Loucy (cell line): ENCODE measurements at regions not wholly inside any gene's neighbourhood (a gene's known extent, or its start where the extent isn't known, plus 50 kb on each side); places are given as distances from the start of the nearest gene placed in this dataset.

ENCODE experiments used
- H2AFZ ChIP-seq: fragments of 200-600 bp; sonication (generic); 2 replicates; pipeline ENCODE4 v1.6.0; 2016; ENCODE audit warnings: antibody characterized with exemption, mild to moderate bottlenecking, low read length, moderate library complexity
- H3F3A ChIP-seq: fragments of 200-600 bp; 2 replicates; pipeline ENCODE4 v1.6.0; 2016; ENCODE audit warnings: antibody characterized with exemption, low read depth, mild to moderate bottlenecking
- H3K27me3 ChIP-seq: fragments of 200-600 bp; sonication (generic); 2 replicates; pipeline ENCODE4 v1.6.1; 2014; ENCODE audit warnings: low read length, mild to moderate bottlenecking; ENCODE audit not compliant: insufficient read depth, poor library complexity, severe bottlenecking
- H3K36me3 ChIP-seq: fragments of 200-600 bp; sonication (generic); 2 replicates; pipeline ENCODE4 v1.6.1; 2016; ENCODE audit warnings: low read length; ENCODE audit not compliant: insufficient read depth
- H3K4me1 ChIP-seq: fragments of 200-600 bp; sonication (generic); 2 replicates; pipeline ENCODE4 v1.5.1; 2014; ENCODE audit warnings: low read length, mild to moderate bottlenecking; ENCODE audit not compliant: insufficient read depth, poor library complexity, severe bottlenecking
- H3K4me2 ChIP-seq: fragments of 200-600 bp; sonication (generic); 2 replicates; pipeline ENCODE4 v1.6.0; 2014; ENCODE audit warnings: antibody characterized with exemption, low read length, low read depth, mild to moderate bottlenecking; ENCODE audit not compliant: poor library complexity, severe bottlenecking
- H3K4me3 ChIP-seq: fragments of 200-600 bp; sonication (generic); 2 replicates; pipeline ENCODE4 v1.5.1; 2014; ENCODE audit warnings: low read length, mild to moderate bottlenecking, mixed read lengths; ENCODE audit not compliant: poor library complexity, severe bottlenecking
- H3K79me2 ChIP-seq: fragments of 200-600 bp; sonication (generic); 2 replicates; pipeline ENCODE4 v1.6.1; 2014; ENCODE audit warnings: low read length; ENCODE audit not compliant: insufficient read depth
- H3K9ac ChIP-seq: fragments of 200-600 bp; sonication (generic); 2 replicates; pipeline ENCODE4 v1.6.0; 2014; ENCODE audit warnings: mild to moderate bottlenecking, low read depth, low read length, moderate library complexity; ENCODE audit not compliant: poor library complexity, severe bottlenecking
- H3K9me2 ChIP-seq: fragments of 200-600 bp; sonication (generic); replicated peaks from 2 replicates; pipeline ENCODE4 v1.6.1; 2016; ENCODE audit warnings: low read depth, low read length, mixed read lengths
- H3K9me3 ChIP-seq: fragments of 200-600 bp; sonication (generic); 2 replicates; pipeline ENCODE4 v1.6.1; 2014; ENCODE audit warnings: mild to moderate bottlenecking, antibody characterized with exemption, low read length, low read depth; ENCODE audit not compliant: insufficient read depth
- H4K20me1 ChIP-seq: fragments of 200-600 bp; sonication (generic); 2 replicates; pipeline ENCODE4 v1.6.0; 2014; ENCODE audit warnings: antibody characterized with exemption, low read length, mild to moderate bottlenecking; ENCODE audit not compliant: insufficient read depth, poor library complexity, severe bottlenecking
- EZH2phosphoT487 ChIP-seq: fragments of 200-600 bp; IDR thresholded peaks from 2 replicates; pipeline ENCODE4 v1.6.1; 2018; ENCODE audit warnings: antibody characterized with exemption, mild to moderate bottlenecking, moderate library complexity, borderline replicate concordance
- TF ChIP-seq, protein P1 (sequence below): fragments of 200-600 bp; sonication (generic); conservative IDR thresholded peaks from 2 replicates; pipeline ENCODE4 v1.5.1; 2014; ENCODE audit warnings: mild to moderate bottlenecking, antibody characterized with exemption, low read length

DNA sequence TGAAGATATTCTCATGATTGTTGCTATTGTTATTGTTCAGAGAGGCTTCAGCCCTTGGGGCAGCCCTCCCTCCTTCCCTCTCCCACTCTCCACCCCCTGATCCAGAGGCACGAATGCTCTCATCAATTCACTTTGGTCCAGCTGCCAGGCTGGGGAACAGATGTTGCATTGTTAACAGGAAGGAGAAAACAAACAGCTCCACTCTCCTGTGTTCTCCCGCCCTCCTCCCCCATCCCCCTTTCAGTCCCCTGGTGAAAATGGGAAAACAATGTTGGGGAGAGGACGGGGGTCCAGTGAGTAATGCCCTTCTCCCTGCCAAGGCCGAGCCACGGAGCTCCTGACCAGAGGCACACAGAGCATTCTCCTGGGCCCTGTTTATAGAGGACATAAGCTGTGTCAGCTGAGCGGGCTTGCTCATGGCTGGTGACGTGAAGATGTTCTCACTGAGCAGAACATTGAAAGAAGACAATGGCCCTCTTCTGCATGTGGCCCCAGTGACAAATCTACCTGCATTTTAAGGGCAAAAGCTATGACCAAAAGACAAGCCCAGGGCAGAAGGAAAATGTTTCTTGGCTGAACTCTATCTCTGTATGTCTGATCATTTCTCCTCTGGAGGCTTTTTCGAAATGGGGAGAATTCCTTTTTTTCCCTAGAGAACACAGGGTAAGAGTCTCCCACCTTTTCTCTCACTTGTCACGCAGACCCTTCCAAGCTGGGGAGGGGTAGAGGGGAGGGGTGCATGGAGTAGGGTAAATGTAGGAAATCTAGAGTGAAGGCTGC is 111.7 kb downstream of the GLUL start:
- Histone ChIP-seq H3K4me2 (no peak overlapping the region), H4K20me1 (no peaks in the 10 kb centered on the region), H3K36me3 (no peaks in the 10 kb centered on the region), H3K4me1 (peaks cover 17% of the 10 kb centered on the region), H2AFZ (no peak overlapping the region), H3K9ac (no peak overlapping the region), H3F3A (no peaks in the 10 kb centered on the region), H3K9me3 (no peaks in the 10 kb centered on the region), H3K79me2 (no peaks in the 10 kb centered on the region), H3K4me3 (no peak overlapping the region), H3K9me2 (no peaks in the 10 kb centered on the region), H3K27me3 (no peaks in the 10 kb centered on the region)
- TF ChIP-seq, protein P1, sequence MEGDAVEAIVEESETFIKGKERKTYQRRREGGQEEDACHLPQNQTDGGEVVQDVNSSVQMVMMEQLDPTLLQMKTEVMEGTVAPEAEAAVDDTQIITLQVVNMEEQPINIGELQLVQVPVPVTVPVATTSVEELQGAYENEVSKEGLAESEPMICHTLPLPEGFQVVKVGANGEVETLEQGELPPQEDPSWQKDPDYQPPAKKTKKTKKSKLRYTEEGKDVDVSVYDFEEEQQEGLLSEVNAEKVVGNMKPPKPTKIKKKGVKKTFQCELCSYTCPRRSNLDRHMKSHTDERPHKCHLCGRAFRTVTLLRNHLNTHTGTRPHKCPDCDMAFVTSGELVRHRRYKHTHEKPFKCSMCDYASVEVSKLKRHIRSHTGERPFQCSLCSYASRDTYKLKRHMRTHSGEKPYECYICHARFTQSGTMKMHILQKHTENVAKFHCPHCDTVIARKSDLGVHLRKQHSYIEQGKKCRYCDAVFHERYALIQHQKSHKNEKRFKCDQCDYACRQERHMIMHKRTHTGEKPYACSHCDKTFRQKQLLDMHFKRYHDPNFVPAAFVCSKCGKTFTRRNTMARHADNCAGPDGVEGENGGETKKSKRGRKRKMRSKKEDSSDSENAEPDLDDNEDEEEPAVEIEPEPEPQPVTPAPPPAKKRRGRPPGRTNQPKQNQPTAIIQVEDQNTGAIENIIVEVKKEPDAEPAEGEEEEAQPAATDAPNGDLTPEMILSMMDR = no peak
- TF ChIP-seq EZH2phosphoT487 = no peak

DNA sequence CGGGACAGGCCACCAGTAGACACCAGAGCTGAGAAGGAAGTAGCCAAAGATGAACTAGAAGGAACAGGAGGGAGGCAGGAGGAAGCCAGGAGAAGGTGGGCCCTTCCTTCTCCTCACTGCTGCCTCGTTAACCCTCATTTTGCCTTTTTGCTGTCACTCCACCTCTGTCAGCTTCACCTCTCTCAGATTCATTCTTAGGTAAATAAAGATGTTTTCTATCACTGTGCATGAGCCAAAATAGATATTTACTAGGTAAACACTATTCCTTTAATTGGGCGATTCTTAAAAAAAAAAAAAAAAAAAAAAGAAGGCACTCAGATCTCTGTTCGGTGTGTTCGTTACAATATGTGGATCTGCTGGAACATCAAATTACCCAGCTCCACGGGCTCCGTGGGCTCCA is 112.3 kb downstream of the GLUL start:
- TF ChIP-seq EZH2phosphoT487 = no peak
- TF ChIP-seq, protein P1 = no peak
- Histone ChIP-seq H2AFZ (no peak overlapping the region), H3F3A (no peaks in the 10 kb centered on the region)

DNA sequence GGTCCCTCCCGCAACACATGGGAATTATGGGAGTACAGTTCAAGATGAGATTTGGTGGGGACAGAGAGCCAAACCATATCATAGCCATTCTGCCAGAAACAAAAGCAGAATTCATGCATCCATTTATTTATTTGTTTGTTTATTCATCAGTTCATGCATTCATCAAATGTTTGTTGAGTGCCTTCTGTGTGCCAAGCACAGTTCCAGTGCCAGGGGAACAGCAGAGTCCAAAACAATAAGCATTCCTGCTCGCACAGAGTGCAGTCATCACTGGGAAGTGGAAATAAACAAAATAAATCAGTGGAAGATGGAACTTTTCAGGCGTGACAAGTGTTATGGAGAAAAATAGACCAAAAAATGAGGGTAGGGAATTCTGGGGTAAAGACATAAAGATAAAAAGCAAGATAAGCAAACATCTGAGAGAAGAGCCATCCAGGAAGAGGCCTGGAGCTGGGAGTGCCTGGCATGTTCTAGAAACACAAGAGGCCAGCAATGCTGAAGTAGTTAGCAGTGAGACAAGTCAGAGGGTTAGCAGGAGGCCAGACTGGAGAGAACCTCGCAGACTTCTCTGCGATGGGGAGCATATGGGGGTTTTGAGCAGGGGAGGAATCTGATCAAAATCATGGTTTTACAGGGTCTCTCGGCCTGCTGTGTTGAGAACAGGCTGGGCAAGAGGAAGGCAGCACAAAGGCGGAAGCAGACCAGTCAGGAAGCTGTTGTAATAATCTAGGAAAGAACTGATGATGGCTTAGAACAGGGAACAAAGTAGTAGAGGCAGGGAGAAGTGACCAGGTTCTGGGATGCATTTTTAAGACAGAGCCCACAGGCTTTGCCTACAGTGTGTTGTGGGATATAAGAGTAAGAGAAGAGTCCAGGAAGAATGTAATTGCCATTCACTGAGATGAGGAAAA is 113.2 kb downstream of the GLUL start:
- H3F3A ChIP-seq = no peaks in the 10 kb centered on the region
- H3K27me3 ChIP-seq = no peaks in the 10 kb centered on the region
- H2AFZ ChIP-seq = peak overlapping the region; percentile 44; the same call in 1 of the 2 replicates
- no peaks in the 10 kb centered on the region for H3K9me3 ChIP-seq
- H3K79me2 ChIP-seq = no peaks in the 10 kb centered on the region
- peaks cover 2% of the 10 kb centered on the region for H3K4me1 ChIP-seq
- H3K36me3 ChIP-seq = no peaks in the 10 kb centered on the region
- H3K9me2 ChIP-seq = no peaks in the 10 kb centered on the region
- TF ChIP-seq, protein P1 = no peak
- no peak for TF ChIP-seq EZH2phosphoT487
- no peak overlapping the region for H3K4me2 ChIP-seq
- H4K20me1 ChIP-seq = no peaks in the 10 kb centered on the region
- no peak overlapping the region for H3K9ac ChIP-seq
- no peak overlapping the region for H3K4me3 ChIP-seq

More for the DNA sequence above, 112.3 kb downstream of the GLUL start:
- Histone ChIP-seq H3K9me2 (no peaks in the 10 kb centered on the region), H3K9ac (no peak overlapping the region), H3K9me3 (no peaks in the 10 kb centered on the region), H3K4me2 (no peak overlapping the region), H4K20me1 (no peaks in the 10 kb centered on the region), H3K4me1 (peaks cover 11% of the 10 kb centered on the region), H3K27me3 (no peaks in the 10 kb centered on the region), H3K79me2 (no peaks in the 10 kb centered on the region), H3K4me3 (no peak overlapping the region), H3K36me3 (no peaks in the 10 kb centered on the region)
